ENCODE measurements at regions not wholly inside any gene's neighbourhood (a gene's known extent, or its start where the extent isn't known, plus 50 kb on each side); places are given as distances from the start of the nearest gene placed in this dataset.

- TF ChIP-seq CTCF (conservative IDR thresholded peaks at IDR 0.05; ENCODE audit: low read depth, low read length), result no peak
- H3K4me3 ChIP-seq (ENCODE audit: low read length), result no peak overlapping the region
- DNase-seq (ENCODE audit: low read depth), result peak; percentile 60
These were observed 191.7 kb upstream of the TLE3 start for GRCh38 chr15:70289191-70289955.

- no peak overlapping the region for H3K4me3 ChIP-seq (ENCODE audit: low read length)
- no peak for DNase-seq (ENCODE audit: low read depth)
- TF ChIP-seq CTCF (conservative IDR thresholded peaks at IDR 0.05; ENCODE audit: low read depth, low read length), result no peak
These were observed 188.5 kb upstream of the TLE3 start for GRCh38 chr15:70286113-70286806.

DNA sequence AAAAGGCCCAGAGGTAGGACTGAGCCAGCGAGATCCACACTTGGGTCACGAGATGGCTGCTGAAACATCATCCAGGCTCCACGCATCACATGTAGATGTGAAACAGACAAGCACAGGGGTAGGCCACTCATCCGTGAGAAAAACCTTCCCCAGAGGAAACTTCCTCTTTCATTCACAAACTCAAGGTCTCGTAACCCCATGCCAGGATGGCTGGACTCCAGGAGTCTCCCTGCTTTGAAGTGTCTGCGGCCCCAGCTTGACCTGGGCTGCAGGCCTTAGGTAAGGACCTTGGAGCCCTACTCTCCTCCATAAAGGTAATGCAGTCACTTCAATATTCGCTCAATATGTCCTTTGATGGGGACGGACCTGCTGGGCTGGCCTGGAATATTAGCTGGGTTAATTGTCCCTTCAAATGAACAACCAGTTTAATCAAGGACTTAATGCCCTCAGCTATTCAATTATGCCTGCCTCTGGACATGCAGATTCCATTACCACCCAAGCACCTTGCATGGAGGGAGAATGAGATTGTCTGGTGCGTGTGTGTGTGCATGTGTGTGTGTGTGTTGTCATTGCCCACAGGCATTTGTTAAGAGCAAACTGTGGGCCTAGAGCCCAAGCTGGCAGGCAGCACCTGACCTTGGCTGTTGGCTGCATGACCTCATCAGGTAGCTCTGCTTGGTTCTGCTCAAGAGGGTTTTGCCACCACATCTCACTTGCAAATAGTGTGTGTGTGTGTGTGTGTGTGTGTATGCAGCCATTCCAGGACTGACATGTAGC, 186.9 kb upstream of the TLE3 start:
- no peak for DNase-seq (ENCODE audit: low read depth)
- TF ChIP-seq CTCF (conservative IDR thresholded peaks at IDR 0.05; ENCODE audit: low read depth, low read length), result no peak
- no peak overlapping the region for H3K4me3 ChIP-seq (ENCODE audit: low read length)

DNA sequence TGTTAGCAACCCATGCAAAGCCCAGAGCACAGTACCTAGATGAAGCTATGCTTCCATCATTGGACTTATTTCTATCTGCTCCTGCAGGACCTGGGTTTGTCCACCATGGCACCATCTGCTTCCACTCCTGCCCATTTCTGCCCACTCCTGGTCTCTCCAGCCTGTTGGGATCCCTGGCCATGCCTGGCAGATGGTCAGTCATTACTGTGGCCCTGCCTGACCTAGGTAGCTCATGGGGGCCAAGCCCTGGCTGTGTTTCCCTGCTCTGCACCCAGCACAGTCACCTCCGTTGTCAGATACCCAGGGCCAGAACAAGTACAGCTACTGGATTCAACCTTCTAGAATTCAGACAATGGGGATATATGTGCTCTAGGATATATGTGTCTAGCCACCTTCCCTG, 185.8 kb upstream of the TLE3 start:
- no peak for DNase-seq (ENCODE audit: low read depth)
- no peak for TF ChIP-seq CTCF (conservative IDR thresholded peaks at IDR 0.05; ENCODE audit: low read depth, low read length)
- H3K4me3 ChIP-seq (ENCODE audit: low read length), result no peak overlapping the region

GRCh38 chr15:70281811-70282307, 184.1 kb upstream of the TLE3 start:
- TF ChIP-seq CTCF (conservative IDR thresholded peaks at IDR 0.05; ENCODE audit: low read depth, low read length), result no peak
- H3K4me3 ChIP-seq (ENCODE audit: low read length), result no peak overlapping the region
- no peak for DNase-seq (ENCODE audit: low read depth)

DNA sequence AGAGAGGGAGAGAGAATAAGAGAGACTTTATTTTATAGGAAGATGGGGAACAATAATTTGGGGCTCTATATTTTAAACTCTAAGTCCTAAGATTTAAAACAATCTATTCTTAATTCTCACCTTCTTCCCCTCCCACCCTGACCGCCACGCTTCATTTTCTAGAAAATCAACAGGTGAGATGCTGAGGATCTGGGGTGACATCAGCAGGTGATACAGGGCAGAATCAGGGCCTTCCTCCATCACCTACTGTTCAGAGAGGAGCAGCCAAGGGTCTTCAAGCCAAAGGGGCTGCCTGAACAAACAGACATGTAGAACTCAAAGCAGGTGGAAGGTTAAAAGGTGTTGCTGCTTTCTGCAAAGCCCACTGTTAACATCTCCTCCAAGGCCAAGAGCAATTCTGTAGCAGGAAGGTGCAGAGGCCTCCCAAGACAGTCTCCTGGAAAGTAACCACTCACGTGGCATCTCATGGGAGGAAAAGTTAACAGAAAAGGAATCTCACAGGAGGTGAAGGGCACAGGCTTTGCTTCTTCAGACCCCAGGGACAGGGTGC, 183.6 kb upstream of the TLE3 start:
- H3K4me3 ChIP-seq (ENCODE audit: low read length), result no peak overlapping the region
- DNase-seq (ENCODE audit: low read depth), result no peak
- no peak for TF ChIP-seq CTCF (conservative IDR thresholded peaks at IDR 0.05; ENCODE audit: low read depth, low read length)
